ENCODE measurements at regions not wholly inside any gene's neighbourhood (a gene's known extent, or its start where the extent isn't known, plus 50 kb on each side); places are given as distances from the start of the nearest gene placed in this dataset.
A peak's percentile ranks its signal among the peaks of the same experiment; 100 is the strongest.
"Not testable (repeated sequence)": the region's sequence is repeated elsewhere in the genome, so short reads cannot be mapped to it uniquely, and the experiment has no call there.

- ATAC-seq; DNase-seq (ENCODE audit: missing footprints); intact Hi-C loops (cut with DNase I): not testable (repeated sequence)
Observed at GRCh38 chr2:64937314-64937686, 51.9 kb upstream of the SLC1A4 start.

GRCh38 chr2:64937687-64938491 is 51.3 kb upstream of the SLC1A4 start:
- peak; percentile 53 for ATAC-seq
- intact Hi-C loops (cut with DNase I), result no loop called here

GRCh38 chr2:64938607-64939285 is 50.5 kb upstream of the SLC1A4 start:
- intact Hi-C loops (cut with DNase I), result no loop called here
- no peak for DNase-seq (ENCODE audit: missing footprints)
- ATAC-seq, result no peak

More at GRCh38 chr2:64937687-64938491, 51.3 kb upstream of the SLC1A4 start:
- no peak for DNase-seq (ENCODE audit: missing footprints)

- intact Hi-C loops (cut with DNase I), result no loop called here
- ATAC-seq, result no peak
- no peak for DNase-seq (ENCODE audit: missing footprints)
Observed at GRCh38 chr2:64939332-64939917, 49.8 kb upstream of the SLC1A4 start.

All from Right ventricle myocardium inferior (tissue), 1 donor.